NT2/D1 (cell line): ENCODE measurements at regions not wholly inside any gene's neighbourhood (a gene's known extent, or its start where the extent isn't known, plus 50 kb on each side); places are given as distances from the start of the nearest gene placed in this dataset.

Experiments
- DNase-seq: peaks from one replicate; pipeline ENCODE4 v3.0.0-alpha.2; 2011; ENCODE audit warnings: low read depth, low spot score
- H3K27me3 ChIP-seq: 2 replicates; pipeline ENCODE4 v1.6.0; 2011; ENCODE audit warnings: mild to moderate bottlenecking; ENCODE audit not compliant: insufficient read length, insufficient read depth
- H3K36me3 ChIP-seq: 2 replicates; pipeline ENCODE4 v1.6.1; 2011; ENCODE audit warnings: mild to moderate bottlenecking, low read length, mixed read lengths; ENCODE audit not compliant: insufficient read depth, insufficient read length
- H3K4me1 ChIP-seq: 2 replicates; pipeline ENCODE4 v1.5.1; 2011; ENCODE audit not compliant: insufficient read depth, insufficient read length
- H3K4me3 ChIP-seq: 2 replicates; pipeline ENCODE4 v1.5.1; 2011; ENCODE audit warnings: low read depth; ENCODE audit not compliant: insufficient read length
- H3K9ac ChIP-seq: 2 replicates; pipeline ENCODE4 v1.6.0; 2011; ENCODE audit warnings: low read depth; ENCODE audit not compliant: insufficient read length
- H3K9me3 ChIP-seq: 2 replicates; pipeline ENCODE4 v1.5.1; 2011; ENCODE audit warnings: mild to moderate bottlenecking, low read length; ENCODE audit not compliant: insufficient read depth
- SUZ12 ChIP-seq: IDR thresholded peaks from 2 replicates; pipeline ENCODE4 v1.6.1; 2011; ENCODE audit not compliant: insufficient read length, insufficient read depth; ENCODE audit errors: extremely low read depth
- YY1 ChIP-seq: IDR thresholded peaks from 2 replicates; pipeline ENCODE4 v1.6.1; 2011; ENCODE audit not compliant: insufficient read length, insufficient read depth
- ZNF274 ChIP-seq: IDR thresholded peaks from 2 replicates; pipeline ENCODE4 v1.6.1; 2011; ENCODE audit warnings: mild to moderate bottlenecking, low read depth, low read length

- Histone ChIP-seq H3K27me3 (no peaks in the 10 kb centered on the region), H3K4me1 (no peaks in the 10 kb centered on the region), H3K9ac (no peak overlapping the region), H3K9me3 (no peaks in the 10 kb centered on the region), H3K36me3 (no peaks in the 10 kb centered on the region), H3K4me3 (no peak overlapping the region)
- TF ChIP-seq ZNF274 (no peak), SUZ12 (no peak), YY1 (no peak)
- no peak for DNase-seq
These were observed 162.1 kb downstream of the C3orf38 start for GRCh38 chr3:88311826-88312225.

GRCh38 chr3:88312256-88312655 is 162.5 kb downstream of the C3orf38 start:
- H3K4me1 ChIP-seq: no peaks in the 10 kb centered on the region
- DNase-seq: no peak
- no peaks in the 10 kb centered on the region for H3K36me3 ChIP-seq
- no peaks in the 10 kb centered on the region for H3K9me3 ChIP-seq
- H3K9ac ChIP-seq: no peak overlapping the region
- H3K27me3 ChIP-seq: no peaks in the 10 kb centered on the region
- no peak overlapping the region for H3K4me3 ChIP-seq
- TF ChIP-seq YY1 (no peak), ZNF274 (no peak), SUZ12 (no peak)

GRCh38 chr3:88318067-88318466 is 168.3 kb downstream of the C3orf38 start:
- no peak for DNase-seq
- H3K36me3 ChIP-seq: no peaks in the 10 kb centered on the region
- no peaks in the 10 kb centered on the region for H3K27me3 ChIP-seq
- no peaks in the 10 kb centered on the region for H3K4me1 ChIP-seq
- no peak overlapping the region for H3K9ac ChIP-seq
- no peak overlapping the region for H3K4me3 ChIP-seq
- H3K9me3 ChIP-seq: no peaks in the 10 kb centered on the region
- TF ChIP-seq SUZ12 (no peak), ZNF274 (no peak), YY1 (no peak)

- no peak for TF ChIP-seq SUZ12
- no peak for TF ChIP-seq ZNF274
- TF ChIP-seq YY1: no peak
- no peaks in the 10 kb centered on the region for H3K4me1 ChIP-seq
- no peak overlapping the region for H3K4me3 ChIP-seq
- no peak for DNase-seq
- no peak overlapping the region for H3K9ac ChIP-seq
- no peaks in the 10 kb centered on the region for H3K36me3 ChIP-seq
- no peaks in the 10 kb centered on the region for H3K9me3 ChIP-seq
- H3K27me3 ChIP-seq: no peaks in the 10 kb centered on the region
These were observed 171.7 kb downstream of the C3orf38 start for GRCh38 chr3:88321363-88322050.

GRCh38 chr3:88324788-88325187 is 175.0 kb downstream of the C3orf38 start:
- Histone ChIP-seq H3K36me3 (no peaks in the 10 kb centered on the region), H3K4me3 (no peak overlapping the region), H3K4me1 (no peaks in the 10 kb centered on the region), H3K27me3 (no peaks in the 10 kb centered on the region), H3K9ac (no peak overlapping the region), H3K9me3 (no peaks in the 10 kb centered on the region)
- no peak for TF ChIP-seq ZNF274
- no peak for TF ChIP-seq SUZ12
- no peak for TF ChIP-seq YY1
- DNase-seq: no peak

- no peaks in the 10 kb centered on the region for H3K36me3 ChIP-seq
- no peaks in the 10 kb centered on the region for H3K4me1 ChIP-seq
- no peak for DNase-seq
- no peak for TF ChIP-seq YY1
- no peak for TF ChIP-seq SUZ12
- TF ChIP-seq ZNF274: no peak
- H3K4me3 ChIP-seq: no peak overlapping the region
- H3K27me3 ChIP-seq: no peaks in the 10 kb centered on the region
- no peak overlapping the region for H3K9ac ChIP-seq
- peaks cover 5% of the 10 kb centered on the region; the same call in 1 of the 2 replicates for H3K9me3 ChIP-seq
These were observed 184.6 kb downstream of the C3orf38 start for GRCh38 chr3:88334187-88334868.

GRCh38 chr3:88336894-88337293 is 187.1 kb downstream of the C3orf38 start:
- no peaks in the 10 kb centered on the region for H3K27me3 ChIP-seq
- H3K9ac ChIP-seq: no peak overlapping the region
- DNase-seq: no peak
- TF ChIP-seq YY1: no peak
- TF ChIP-seq ZNF274: no peak
- TF ChIP-seq SUZ12: no peak
- H3K4me1 ChIP-seq: no peaks in the 10 kb centered on the region
- H3K36me3 ChIP-seq: no peaks in the 10 kb centered on the region
- no peak overlapping the region for H3K4me3 ChIP-seq
- H3K9me3 ChIP-seq: peaks cover 5% of the 10 kb centered on the region; the same call in 1 of the 2 replicates

- no peaks in the 10 kb centered on the region for H3K36me3 ChIP-seq
- H3K4me1 ChIP-seq: no peaks in the 10 kb centered on the region
- H3K9ac ChIP-seq: no peak overlapping the region
- no peaks in the 10 kb centered on the region for H3K9me3 ChIP-seq
- no peaks in the 10 kb centered on the region for H3K27me3 ChIP-seq
- no peak overlapping the region for H3K4me3 ChIP-seq
- no peak for TF ChIP-seq SUZ12
- no peak for TF ChIP-seq YY1
- TF ChIP-seq ZNF274: no peak
- DNase-seq: no peak
These were observed 193.5 kb downstream of the C3orf38 start for GRCh38 chr3:88343264-88343663.
